ENCODE measurements at regions not wholly inside any gene's neighbourhood (a gene's known extent, or its start where the extent isn't known, plus 50 kb on each side); places are given as distances from the start of the nearest gene placed in this dataset.

- Histone ChIP-seq H3K27me3 (ENCODE audit: insufficient read depth, poor library complexity, severe bottlenecking) (no peaks in the 10 kb centered on the region), H3K4me3 (replicated peaks; ENCODE audit: insufficient read depth, low read length) (no peak overlapping the region), H3K27ac (replicated peaks) (no peak overlapping the region)
- DNase-seq (ENCODE audit: low read depth in 1 of 2, low spot score in 1 of 2), result no peak
- no peak for TF ChIP-seq POLR2AphosphoS5 (IDR thresholded peaks at IDR 0.05; ENCODE audit: low read depth)
- TF ChIP-seq SPI1 (IDR thresholded peaks at IDR 0.05; ENCODE audit: borderline replicate concordance, low read depth), result no peak
- TF ChIP-seq CTCF (IDR thresholded peaks at IDR 0.05; ENCODE audit: insufficient read depth, low read length), result no peak
- TF ChIP-seq GABPA (IDR thresholded peaks at IDR 0.05; ENCODE audit: low read depth), result no peak
- TF ChIP-seq REST (IDR thresholded peaks at IDR 0.05; ENCODE audit: insufficient replicate concordance, low read depth), result no peak
Observed at GRCh38 chr3:82685761-82686160, 924.3 kb upstream of the GBE1 start.

- no peak for DNase-seq (ENCODE audit: low read depth in 1 of 2, low spot score in 1 of 2)
- no peak for TF ChIP-seq SPI1 (IDR thresholded peaks at IDR 0.05; ENCODE audit: borderline replicate concordance, low read depth)
Observed at GRCh38 chr3:82676356-82677026, 915.0 kb upstream of the GBE1 start.

GRCh38 chr3:82672966-82673365, 911.5 kb upstream of the GBE1 start:
- H3K27me3 ChIP-seq (ENCODE audit: insufficient read depth, poor library complexity, severe bottlenecking), result no peaks in the 10 kb centered on the region
- no peak for DNase-seq (ENCODE audit: low read depth in 1 of 2, low spot score in 1 of 2)

More at GRCh38 chr3:82676356-82677026, 915.0 kb upstream of the GBE1 start:
- Histone ChIP-seq H3K4me3 (replicated peaks; ENCODE audit: insufficient read depth, low read length) (no peak overlapping the region), H3K27me3 (ENCODE audit: insufficient read depth, poor library complexity, severe bottlenecking) (no peaks in the 10 kb centered on the region), H3K27ac (replicated peaks) (no peak overlapping the region)

More at GRCh38 chr3:82672966-82673365, 911.5 kb upstream of the GBE1 start:
- TF ChIP-seq GABPA (IDR thresholded peaks at IDR 0.05; ENCODE audit: low read depth), result no peak
- TF ChIP-seq REST (IDR thresholded peaks at IDR 0.05; ENCODE audit: insufficient replicate concordance, low read depth), result no peak
- TF ChIP-seq SPI1 (IDR thresholded peaks at IDR 0.05; ENCODE audit: borderline replicate concordance, low read depth), result no peak
- TF ChIP-seq CTCF (IDR thresholded peaks at IDR 0.05; ENCODE audit: insufficient read depth, low read length), result no peak
- no peak for TF ChIP-seq POLR2AphosphoS5 (IDR thresholded peaks at IDR 0.05; ENCODE audit: low read depth)
- Histone ChIP-seq H3K4me3 (replicated peaks; ENCODE audit: insufficient read depth, low read length) (no peak overlapping the region), H3K27ac (replicated peaks) (no peak overlapping the region)

Measured in HL-60 (cell line).